HCT116 (cell line): ENCODE measurements at regions not wholly inside any gene's neighbourhood (a gene's known extent, or its start where the extent isn't known, plus 50 kb on each side); places are given as distances from the start of the nearest gene placed in this dataset.

Experiments used
- ATAC-seq: fragments of 200-7000 bp; cut with Tn5 transposase; 2 replicates; pipeline ENCODE4 v1.9.1; 2020; ENCODE audit warnings: mild to moderate bottlenecking, moderate library complexity
- BruUV-seq: library from RNA; stranded (reverse); fragments of 400-500 nt; replicated peaks from 2 replicates; lab custom pipeline; 2021; lab: Mats Ljungman, UMichigan
- CTCF ChIA-PET: fragments of 300-600 bp; sonication (Branson Sonifier 250); formaldehyde crosslinking; loops from one replicate; lab custom pipeline; 2021; ENCODE audit warnings: antibody characterized with exemption; lab: Charles Lee
- POLR2A ChIA-PET: fragments of 300-600, 350-600 bp; sonication (Branson Sonifier 250); formaldehyde crosslinking; loops from one replicate; lab custom pipeline; 2021; ENCODE audit warnings: antibody characterized with exemption; lab: Charles Lee
- RAD21 ChIA-PET, 2 experiments: fragments of 300-600 bp; sonication (Branson Sonifier 250); formaldehyde crosslinking; loops; one replicate each; lab custom pipeline; 2023; ENCODE audit warnings: low total read pairs in 2 of 2; ENCODE audit not compliant: uncharacterized antibody in 2 of 2, unreplicated experiment in 2 of 2, low non-redundant PET in 1 of 2; lab: Charles Lee
- DNase-seq: peaks from one replicate; pipeline ENCODE4 v3.0.0-alpha.2; 2010; ENCODE audit warnings: low read depth, low spot score
- H2AFZ ChIP-seq: fragments of 200-600 bp; shearing (Covaris generic), sonication (generic); 2 replicates; pipeline ENCODE4 v1.6.1; 2017; ENCODE audit warnings: low read depth, mixed run types, mixed read lengths, antibody characterized with exemption, low read length; ENCODE audit not compliant: poor library complexity, severe bottlenecking
- H3K27ac ChIP-seq: 2 replicates; pipeline ENCODE4 v1.5.1; 2012; ENCODE audit warnings: low read depth, low read length
- H3K27me3 ChIP-seq: fragments of 200-600 bp; sonication (generic); 2 replicates; pipeline ENCODE4 v1.6.1; 2016; ENCODE audit warnings: mixed run types, low read length, mixed read lengths; ENCODE audit not compliant: insufficient read depth
- H3K36me3 ChIP-seq, 2 experiments: fragments of 200-500 bp in 1 of 2; fragments of 200-600 bp in 1 of 2; sonication (Bioruptor generic) in 1 of 2; sonication (generic) in 1 of 2; 2 replicates each; pipeline versions ENCODE4 v1.5.1 to v1.6.1; 2014 to 2016; ENCODE audit warnings: low read length in 2 of 2, inconsistent platforms in 1 of 2, mixed read lengths in 1 of 2, mixed run types in 1 of 2; ENCODE audit not compliant: insufficient read depth in 2 of 2, control insufficient read depth in 1 of 2
- H3K4me1 ChIP-seq, 2 experiments: fragments of 200-600 bp in 1 of 2; sonication (generic) in 1 of 2; 2 replicates each; pipeline versions ENCODE4 v1.5.1 to v1.6.1; 2012 to 2017; ENCODE audit warnings: low read length in 2 of 2, inconsistent platforms in 1 of 2, mild to moderate bottlenecking in 1 of 2, mixed read lengths in 1 of 2, mixed run types in 1 of 2, moderate library complexity in 1 of 2; ENCODE audit not compliant: insufficient read depth in 2 of 2, control insufficient read depth in 1 of 2
- H3K4me2 ChIP-seq: fragments of 200-600 bp; sonication (generic); 2 replicates; pipeline ENCODE4 v1.6.1; 2017; ENCODE audit warnings: mixed run types, low read length, mixed read lengths
- H3K4me3 ChIP-seq, 2 experiments: fragments of 200-600 bp in 1 of 2; sonication (generic) in 1 of 2; replicated peaks in 1 of 2; 2 replicates each; pipeline ENCODE4 v1.5.1; 2011 to 2016; ENCODE audit warnings: low read length in 2 of 2, control low read depth in 1 of 2, low read depth in 1 of 2, mild to moderate bottlenecking in 1 of 2, mixed read lengths in 1 of 2, mixed run types in 1 of 2
- H3K79me2 ChIP-seq: fragments of 200-600 bp; sonication (generic); 2 replicates; pipeline ENCODE4 v1.6.1; 2017; ENCODE audit warnings: mild to moderate bottlenecking, mixed run types, low read length, moderate library complexity, mixed read lengths; ENCODE audit not compliant: insufficient read depth
- H3K9ac ChIP-seq: fragments of 200-600 bp; sonication (generic); 2 replicates; pipeline ENCODE4 v1.6.1; 2016; ENCODE audit warnings: low read length, mixed read lengths
- H3K9me2 ChIP-seq: fragments of 200-600 bp; sonication (generic), shearing (Covaris generic); 2 replicates; pipeline ENCODE4 v1.6.1; 2017; ENCODE audit warnings: mixed run types, mild to moderate bottlenecking, moderate library complexity; ENCODE audit not compliant: insufficient read depth
- H3K9me3 ChIP-seq, 2 experiments: fragments of 200-500 bp in 1 of 2; fragments of 200-600 bp in 1 of 2; sonication (Bioruptor generic) in 1 of 2; sonication (generic) in 1 of 2; 2 replicates each; pipeline ENCODE4 v1.6.1; 2014 to 2017; ENCODE audit warnings: low read length in 2 of 2, mixed read lengths in 2 of 2, inconsistent platforms in 1 of 2, low read depth in 1 of 2, mild to moderate bottlenecking in 1 of 2, mixed run types in 1 of 2, moderate library complexity in 1 of 2; ENCODE audit not compliant: control insufficient read depth in 1 of 2, insufficient read depth in 1 of 2
- H4K20me1 ChIP-seq: fragments of 200-600 bp; sonication (generic), shearing (Covaris generic); 2 replicates; pipeline ENCODE4 v1.6.1; 2017; ENCODE audit warnings: mixed run types, mild to moderate bottlenecking, moderate library complexity; ENCODE audit not compliant: insufficient read depth
- CBX3 ChIP-seq: IDR thresholded peaks from 2 replicates; pipeline ENCODE4 v1.6.1; 2012; ENCODE audit warnings: low read depth
- CEBPB ChIP-seq: IDR thresholded peaks from 2 replicates; pipeline ENCODE4 v1.6.1; 2012; ENCODE audit warnings: low read depth
- ELF1 ChIP-seq: IDR thresholded peaks from 2 replicates; pipeline ENCODE4 v1.6.1; 2012; ENCODE audit warnings: low read depth, borderline replicate concordance
- EZH2 ChIP-seq: fragments of 200-600 bp; sonication (generic); IDR thresholded peaks from 2 replicates; pipeline ENCODE4 v1.6.1; 2017; ENCODE audit warnings: antibody characterized with exemption, mixed run types
- FOSL1 ChIP-seq: IDR thresholded peaks from 2 replicates; pipeline ENCODE4 v1.6.1; 2012; ENCODE audit warnings: low read depth
- JUND ChIP-seq: IDR thresholded peaks from 2 replicates; pipeline ENCODE4 v1.6.1; 2012
- POLR2A ChIP-seq: IDR thresholded peaks from 2 replicates; pipeline ENCODE4 v1.7.0; 2011; ENCODE audit warnings: borderline replicate concordance; ENCODE audit not compliant: insufficient read depth, insufficient read length; ENCODE audit errors: extremely low read depth
- RAD21 ChIP-seq: IDR thresholded peaks from 2 replicates; pipeline ENCODE4 v1.6.1; 2012; ENCODE audit warnings: low read depth, mild to moderate bottlenecking
- SP1 ChIP-seq: IDR thresholded peaks from 2 replicates; pipeline ENCODE4 v1.6.1; 2012; ENCODE audit warnings: low read depth
- TCF7L2 ChIP-seq: IDR thresholded peaks from 2 replicates; pipeline ENCODE4 v1.7.0; 2011; ENCODE audit warnings: borderline replicate concordance, inconsistent platforms; ENCODE audit not compliant: insufficient read depth, insufficient read length; ENCODE audit errors: extremely low read depth
- intact Hi-C: fragments of 100-400 bp; cut with micrococcal nuclease; formaldehyde crosslinking; loops from 2 replicates; pipeline ENCODE4 v1.10.0; 2022
- TF ChIP-seq, protein P1 (sequence below): IDR thresholded peaks from 2 replicates; pipeline ENCODE4 v1.6.1; 2011; ENCODE audit warnings: mild to moderate bottlenecking, low read length, moderate library complexity; ENCODE audit not compliant: insufficient replicate concordance; ENCODE audit errors: extremely low read depth
- TF ChIP-seq, protein P2 (sequence below): IDR thresholded peaks from 2 replicates; pipeline ENCODE4 v1.6.1; 2012
- TF ChIP-seq, protein P3 (sequence below): IDR thresholded peaks from 2 replicates; pipeline ENCODE4 v1.6.1; 2012
- TF ChIP-seq, protein P4 (sequence below), 3 experiments: fragments of 200-600 bp in 1 of 3; sonication (generic) in 1 of 3; IDR thresholded peaks in 2 of 3; conservative IDR thresholded peaks in 1 of 3; 2 replicates each; pipeline ENCODE4 v1.5.1; 2012 to 2017; ENCODE audit warnings: low read depth in 2 of 3, low read length in 2 of 3, antibody characterized with exemption in 1 of 3, borderline replicate concordance in 1 of 3, control low read depth in 1 of 3, mild to moderate bottlenecking in 1 of 3, mixed read lengths in 1 of 3, mixed run types in 1 of 3, moderate library complexity in 1 of 3; ENCODE audit not compliant: insufficient read depth in 1 of 3

DNA sequence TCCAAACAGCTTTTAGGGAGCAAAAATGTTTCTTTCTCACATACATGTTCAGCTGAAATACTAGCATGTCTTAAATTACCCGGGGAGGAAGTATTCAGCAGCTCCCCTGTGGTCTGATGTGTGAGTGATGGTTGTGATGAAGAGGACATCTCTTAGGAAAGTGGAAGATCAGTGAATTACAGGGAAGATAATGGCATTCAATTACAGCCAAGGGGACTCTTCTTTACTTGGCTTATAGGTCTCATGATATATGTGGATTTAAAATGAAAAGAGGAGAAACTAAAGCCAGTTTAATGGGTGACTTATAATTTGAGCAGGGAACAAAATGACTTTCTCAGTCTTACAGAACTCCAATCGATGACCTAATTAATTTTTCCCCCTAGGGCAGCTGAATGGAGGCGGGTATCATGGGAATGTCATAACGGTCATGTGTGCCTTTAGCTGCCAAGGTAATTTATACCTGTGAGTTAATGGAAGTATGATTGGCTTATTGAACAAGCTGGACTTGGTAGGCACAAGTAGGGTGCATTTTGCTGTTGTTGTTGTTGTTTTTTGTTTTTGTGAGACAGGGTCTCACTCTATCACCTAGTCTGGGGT lies 198.8 kb downstream of the HIPK3 start:
- TF ChIP-seq, protein P1, sequence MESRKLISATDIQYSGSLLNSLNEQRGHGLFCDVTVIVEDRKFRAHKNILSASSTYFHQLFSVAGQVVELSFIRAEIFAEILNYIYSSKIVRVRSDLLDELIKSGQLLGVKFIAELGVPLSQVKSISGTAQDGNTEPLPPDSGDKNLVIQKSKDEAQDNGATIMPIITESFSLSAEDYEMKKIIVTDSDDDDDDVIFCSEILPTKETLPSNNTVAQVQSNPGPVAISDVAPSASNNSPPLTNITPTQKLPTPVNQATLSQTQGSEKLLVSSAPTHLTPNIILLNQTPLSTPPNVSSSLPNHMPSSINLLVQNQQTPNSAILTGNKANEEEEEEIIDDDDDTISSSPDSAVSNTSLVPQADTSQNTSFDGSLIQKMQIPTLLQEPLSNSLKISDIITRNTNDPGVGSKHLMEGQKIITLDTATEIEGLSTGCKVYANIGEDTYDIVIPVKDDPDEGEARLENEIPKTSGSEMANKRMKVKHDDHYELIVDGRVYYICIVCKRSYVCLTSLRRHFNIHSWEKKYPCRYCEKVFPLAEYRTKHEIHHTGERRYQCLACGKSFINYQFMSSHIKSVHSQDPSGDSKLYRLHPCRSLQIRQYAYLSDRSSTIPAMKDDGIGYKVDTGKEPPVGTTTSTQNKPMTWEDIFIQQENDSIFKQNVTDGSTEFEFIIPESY, result no peak
- TF ChIP-seq CEBPB (no peak), FOSL1 (no peak), ELF1 (no peak), TCF7L2 (no peak), RAD21 (no peak), JUND (no peak), SP1 (no peak), EZH2 (no peak), CBX3 (no peak), POLR2A (no peak)
- TF ChIP-seq, protein P2, sequence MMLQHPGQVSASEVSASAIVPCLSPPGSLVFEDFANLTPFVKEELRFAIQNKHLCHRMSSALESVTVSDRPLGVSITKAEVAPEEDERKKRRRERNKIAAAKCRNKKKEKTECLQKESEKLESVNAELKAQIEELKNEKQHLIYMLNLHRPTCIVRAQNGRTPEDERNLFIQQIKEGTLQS, result no peak
- TF ChIP-seq, protein P3, sequence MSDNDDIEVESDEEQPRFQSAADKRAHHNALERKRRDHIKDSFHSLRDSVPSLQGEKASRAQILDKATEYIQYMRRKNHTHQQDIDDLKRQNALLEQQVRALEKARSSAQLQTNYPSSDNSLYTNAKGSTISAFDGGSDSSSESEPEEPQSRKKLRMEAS, result no peak
- TF ChIP-seq, protein P4, sequence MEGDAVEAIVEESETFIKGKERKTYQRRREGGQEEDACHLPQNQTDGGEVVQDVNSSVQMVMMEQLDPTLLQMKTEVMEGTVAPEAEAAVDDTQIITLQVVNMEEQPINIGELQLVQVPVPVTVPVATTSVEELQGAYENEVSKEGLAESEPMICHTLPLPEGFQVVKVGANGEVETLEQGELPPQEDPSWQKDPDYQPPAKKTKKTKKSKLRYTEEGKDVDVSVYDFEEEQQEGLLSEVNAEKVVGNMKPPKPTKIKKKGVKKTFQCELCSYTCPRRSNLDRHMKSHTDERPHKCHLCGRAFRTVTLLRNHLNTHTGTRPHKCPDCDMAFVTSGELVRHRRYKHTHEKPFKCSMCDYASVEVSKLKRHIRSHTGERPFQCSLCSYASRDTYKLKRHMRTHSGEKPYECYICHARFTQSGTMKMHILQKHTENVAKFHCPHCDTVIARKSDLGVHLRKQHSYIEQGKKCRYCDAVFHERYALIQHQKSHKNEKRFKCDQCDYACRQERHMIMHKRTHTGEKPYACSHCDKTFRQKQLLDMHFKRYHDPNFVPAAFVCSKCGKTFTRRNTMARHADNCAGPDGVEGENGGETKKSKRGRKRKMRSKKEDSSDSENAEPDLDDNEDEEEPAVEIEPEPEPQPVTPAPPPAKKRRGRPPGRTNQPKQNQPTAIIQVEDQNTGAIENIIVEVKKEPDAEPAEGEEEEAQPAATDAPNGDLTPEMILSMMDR (IDR thresholded peaks at IDR 0.05 in 2 of 3, conservative IDR thresholded peaks at IDR 0.05 in 1 of 3; ENCODE audit: borderline replicate concordance in 1 of 3, insufficient read depth in 1 of 3, low read depth in 2 of 3, low read length in 2 of 3), result no peak
- Histone ChIP-seq H2AFZ (no peak overlapping the region), H3K27ac (no peak overlapping the region), H4K20me1 (no peaks in the 10 kb centered on the region), H3K36me3 (no peaks in the 10 kb centered on the region), H3K9me2 (no peaks in the 10 kb centered on the region), H3K79me2 (no peaks in the 10 kb centered on the region), H3K4me3 (no peak overlapping the region), H3K27me3 (peaks cover 4% of the 10 kb centered on the region; the same call in 1 of the 2 replicates), H3K4me2 (no peak overlapping the region), H3K9ac (no peak overlapping the region), H3K9me3 (no peaks in the 10 kb centered on the region), H3K4me1 (peaks cover 0 to 8% of the 10 kb centered on the region in 2 experiments; a peak in 1 of 4 replicates)
- no TSS peak for BruUV-seq
- ChIA-PET POLR2A (no interaction called here), RAD21 (no interaction called here), CTCF (no interaction called here)
- ATAC-seq, result no peak
- DNase-seq, result no peak
- intact Hi-C loops, result no loop called here
